ENCODE measurements at regions not wholly inside any gene's neighbourhood (a gene's known extent, or its start where the extent isn't known, plus 50 kb on each side); places are given as distances from the start of the nearest gene placed in this dataset.
"Not testable (repeated sequence)": the region's sequence is repeated elsewhere in the genome, so short reads cannot be mapped to it uniquely, and the experiment has no call there.

- DNase-seq (ENCODE audit: low spot score): no peak
These were observed 104.9 kb downstream of the CDC7 start for GRCh38 chr1:91605566-91605965.

GRCh38 chr1:91606546-91607078 is 106.0 kb downstream of the CDC7 start:
- no peak for DNase-seq (ENCODE audit: low spot score)

- DNase-seq (ENCODE audit: low spot score): not testable (repeated sequence)
These were observed 107.0 kb downstream of the CDC7 start for GRCh38 chr1:91607686-91608085.

GRCh38 chr1:91608876-91609275 is 108.2 kb downstream of the CDC7 start:
- DNase-seq (ENCODE audit: low spot score): peak; percentile 24

GRCh38 chr1:91609551-91609950 is 108.9 kb downstream of the CDC7 start:
- DNase-seq (ENCODE audit: low spot score): peak; percentile 82

GRCh38 chr1:91610102-91610501 is 109.5 kb downstream of the CDC7 start:
- no peak for DNase-seq (ENCODE audit: low spot score)

GRCh38 chr1:91610789-91611188 is 110.1 kb downstream of the CDC7 start:
- no peak for DNase-seq (ENCODE audit: low spot score)

- peak; percentile 88 for DNase-seq (ENCODE audit: low spot score)
These were observed 110.8 kb downstream of the CDC7 start for GRCh38 chr1:91611483-91611917.

- DNase-seq (ENCODE audit: low spot score): peak; percentile 83
These were observed 112.9 kb downstream of the CDC7 start for GRCh38 chr1:91613595-91613994.

GRCh38 chr1:91616712-91617111 is 116.1 kb downstream of the CDC7 start:
- DNase-seq (ENCODE audit: low spot score): no peak

- no peak for DNase-seq (ENCODE audit: low spot score)
These were observed 116.7 kb downstream of the CDC7 start for GRCh38 chr1:91617285-91617765.

GRCh38 chr1:91619881-91620280 is 119.2 kb downstream of the CDC7 start:
- no peak for DNase-seq (ENCODE audit: low spot score)

GRCh38 chr1:91621360-91621759 is 120.7 kb downstream of the CDC7 start:
- no peak for DNase-seq (ENCODE audit: low spot score)

GRCh38 chr1:91621907-91622306 is 121.3 kb downstream of the CDC7 start:
- DNase-seq (ENCODE audit: low spot score): no peak

GRCh38 chr1:91622616-91623015 is 122.0 kb downstream of the CDC7 start:
- no peak for DNase-seq (ENCODE audit: low spot score)

- DNase-seq (ENCODE audit: low spot score): no peak
These were observed 122.4 kb downstream of the CDC7 start for GRCh38 chr1:91623020-91623419.

- DNase-seq (ENCODE audit: low spot score): no peak
These were observed 123.7 kb downstream of the CDC7 start for GRCh38 chr1:91624331-91624730.

Measured in LoVo (cell line).